Posterior vena cava (tissue), 2 donors: ENCODE measurements at regions not wholly inside any gene's neighbourhood (a gene's known extent, or its start where the extent isn't known, plus 50 kb on each side); places are given as distances from the start of the nearest gene placed in this dataset.
A peak's percentile ranks its signal among the peaks of the same experiment; 100 is the strongest.

Experiments
- DNase-seq: peaks from one replicate; pipeline ENCODE4 v3.0.0-alpha.2; 2020; ENCODE audit warnings: low spot score
- intact Hi-C, 2 donors: fragments of 100-400 bp; cut with DNase I; formaldehyde crosslinking; loops; one replicate each; pipeline versions ENCODE4 v1.14.1 to v1.14.2; 2022 to 2023
- donor health status: DM: yes; HTN: yes; CAD: no.
- donor health status: DM: yes; HTN: yes; CAD: no.

DNA sequence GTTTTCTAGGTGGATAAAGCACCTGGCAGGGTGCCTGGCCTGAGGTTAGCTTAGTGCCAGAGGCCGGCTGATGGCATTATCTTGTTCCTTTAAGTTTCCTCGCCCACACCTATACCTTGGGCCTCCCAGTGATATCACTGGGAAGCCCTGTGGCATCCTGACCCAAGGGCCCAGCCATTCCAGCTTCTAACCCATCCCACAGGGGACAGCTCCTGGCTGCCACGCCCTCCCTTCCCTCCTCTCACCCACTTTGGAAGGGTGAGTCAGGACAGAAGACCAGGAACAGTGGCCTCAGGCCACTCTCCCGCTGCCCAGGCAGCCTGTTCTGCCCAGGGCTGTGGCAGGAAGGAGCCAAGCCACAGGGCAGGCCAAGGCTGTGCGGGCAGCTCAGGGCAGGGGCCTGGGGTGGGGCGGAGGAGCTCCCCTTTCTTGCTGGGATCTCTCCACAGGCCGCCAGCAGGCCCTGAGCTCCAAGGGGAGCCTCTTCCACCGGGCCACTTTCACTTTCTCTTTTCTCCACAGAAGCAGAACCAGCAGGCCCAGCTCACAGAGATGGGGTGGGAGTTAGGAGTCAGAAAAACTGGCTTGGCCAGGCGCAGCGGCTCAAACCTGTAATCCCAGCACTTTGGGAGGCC, 75.1 kb downstream of the IRF2BPL start:
- peak; percentile 87 for DNase-seq
- intact Hi-C loops, result no loop called here

DNA sequence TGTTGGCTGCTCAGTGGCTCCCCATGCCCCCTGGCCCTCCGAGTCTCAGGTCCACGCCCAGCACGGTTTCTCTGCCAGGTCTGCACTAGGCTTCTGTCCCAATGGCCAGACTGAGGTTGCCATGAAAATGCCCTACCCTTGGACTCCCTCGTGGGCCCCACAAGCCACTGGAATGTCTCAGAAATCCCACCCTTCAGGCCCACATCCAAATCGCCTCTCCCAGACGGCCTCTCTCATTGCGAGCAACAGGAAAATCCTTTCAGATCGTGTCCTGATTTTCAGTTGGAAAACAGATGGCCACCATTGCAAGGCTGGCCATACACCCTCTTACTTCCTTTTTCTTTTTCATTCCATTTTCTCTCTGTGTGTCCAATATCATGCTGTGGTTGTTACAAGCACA, 77.3 kb downstream of the IRF2BPL start:
- intact Hi-C loops, result no loop called here
- no peak for DNase-seq

DNA sequence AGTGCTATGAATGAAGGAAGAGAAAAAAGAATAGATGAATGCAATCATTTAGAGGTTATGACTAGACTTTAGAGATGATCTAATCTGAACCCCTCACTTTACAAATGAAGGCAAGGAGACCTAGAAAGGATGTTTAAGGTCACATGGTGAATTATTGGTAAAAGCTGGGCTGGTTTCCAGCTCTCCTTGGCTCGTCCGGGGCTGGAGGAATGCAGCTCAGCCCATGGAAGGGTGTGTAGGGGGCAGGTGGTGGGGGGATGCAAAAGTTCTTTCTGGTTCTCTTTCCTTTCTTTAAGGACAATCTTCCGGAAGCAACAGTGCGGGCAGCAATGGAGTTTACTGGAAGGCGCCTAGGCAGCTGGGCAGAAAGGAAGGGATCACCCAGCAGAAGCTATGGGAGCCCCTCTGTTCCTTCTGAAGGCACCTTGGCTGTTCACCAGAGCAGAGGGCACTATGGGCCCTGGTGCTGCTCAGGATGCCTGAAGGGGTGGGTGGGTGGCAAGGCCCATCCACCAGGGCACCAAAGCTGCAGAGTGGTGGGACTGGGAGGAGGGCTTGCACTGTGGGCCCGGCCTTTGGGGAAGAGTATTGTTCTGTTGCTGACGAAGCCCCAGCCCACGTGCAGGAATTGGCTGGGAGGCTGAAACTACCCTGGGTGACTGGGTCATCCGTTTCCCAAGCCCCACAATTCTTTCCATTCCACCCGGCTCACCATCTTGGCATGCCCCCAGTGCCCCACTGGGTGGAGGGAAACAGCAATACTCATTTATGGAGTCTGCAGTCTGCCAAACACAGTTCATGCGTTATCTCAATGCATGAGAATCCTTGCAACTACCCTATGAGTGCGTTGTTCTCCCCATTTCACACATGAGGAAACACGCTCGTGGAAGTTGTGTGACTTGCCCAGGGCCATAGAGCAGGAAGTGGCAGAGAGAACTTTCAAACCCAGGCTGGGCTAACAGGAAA, 78.2 kb downstream of the IRF2BPL start:
- intact Hi-C loops, result no loop called here
- no peak for DNase-seq

DNA sequence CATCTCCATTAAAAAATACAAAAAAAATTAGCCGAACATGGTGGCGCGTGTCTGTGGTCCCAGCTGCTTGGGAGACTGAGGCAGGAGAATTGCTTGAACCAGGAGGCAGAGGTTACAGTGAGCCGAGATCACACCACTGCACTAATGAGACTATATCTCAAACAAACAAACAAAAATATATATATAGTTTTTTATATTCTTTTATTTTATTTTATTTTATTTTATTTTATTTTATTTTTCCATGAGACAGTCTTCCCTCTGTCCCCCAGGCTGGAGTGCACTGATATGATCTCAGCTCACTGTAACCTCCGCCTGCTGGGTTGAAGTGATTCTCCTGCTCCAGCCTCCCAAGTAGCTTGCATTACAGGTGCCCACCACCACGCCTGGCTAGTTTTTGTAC, 79.5 kb downstream of the IRF2BPL start:
- DNase-seq, result no peak
- intact Hi-C loops, result no loop called here

DNA sequence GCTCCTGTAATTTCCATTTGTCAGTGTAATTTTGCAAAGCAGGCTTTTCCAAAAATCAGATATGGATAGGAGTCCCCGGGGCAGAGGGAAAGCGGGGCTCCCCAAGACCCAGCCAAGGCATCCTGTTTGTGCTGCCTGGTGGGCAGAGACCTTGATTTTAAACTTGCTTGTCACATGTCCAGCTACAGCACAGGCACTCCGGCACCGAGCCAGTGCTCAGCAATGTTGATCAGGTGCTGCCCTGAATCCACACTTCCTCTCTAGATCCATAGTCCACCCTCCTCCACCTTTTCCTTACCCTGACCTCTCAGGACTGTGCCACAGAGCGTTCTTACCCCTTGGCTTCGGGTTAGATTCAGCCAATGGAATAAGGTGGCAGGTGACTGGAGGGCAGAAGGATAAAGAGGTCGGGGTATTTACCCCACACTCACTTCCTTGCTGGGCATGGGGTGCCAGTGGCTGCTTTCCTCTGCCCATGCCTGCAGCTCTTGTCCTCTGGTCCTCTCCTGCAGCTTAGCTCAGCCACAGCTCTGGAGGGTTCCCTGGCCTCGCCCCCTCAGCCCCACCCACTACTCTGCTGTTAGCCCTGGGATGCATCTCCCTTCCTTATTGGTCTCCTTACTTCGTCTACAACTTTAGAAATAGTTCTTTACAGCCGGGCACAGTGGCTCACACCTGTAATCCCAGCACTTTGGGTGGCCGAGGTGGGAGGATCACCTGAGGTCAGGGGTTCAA, 80.1 kb downstream of the IRF2BPL start:
- intact Hi-C loops, result no loop called here
- DNase-seq, result no peak

DNA sequence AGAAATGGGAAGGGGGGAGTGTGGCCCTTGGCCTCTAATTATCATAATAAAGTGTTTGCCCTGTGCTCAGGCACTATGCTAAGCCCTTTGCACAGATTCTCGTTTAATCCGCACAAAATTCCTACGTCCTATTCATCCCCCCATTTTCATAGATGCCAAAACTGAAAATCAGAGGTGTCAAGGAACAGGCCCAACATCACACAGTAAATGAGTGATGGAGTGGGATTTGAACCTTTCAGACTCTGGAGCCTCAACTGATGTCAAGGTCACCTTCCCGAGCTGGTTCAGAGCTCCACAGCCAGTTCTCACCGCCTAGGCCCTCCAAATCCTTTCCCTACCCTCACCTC, 80.7 kb downstream of the IRF2BPL start:
- no peak for DNase-seq
- intact Hi-C loops, result no loop called here

DNA sequence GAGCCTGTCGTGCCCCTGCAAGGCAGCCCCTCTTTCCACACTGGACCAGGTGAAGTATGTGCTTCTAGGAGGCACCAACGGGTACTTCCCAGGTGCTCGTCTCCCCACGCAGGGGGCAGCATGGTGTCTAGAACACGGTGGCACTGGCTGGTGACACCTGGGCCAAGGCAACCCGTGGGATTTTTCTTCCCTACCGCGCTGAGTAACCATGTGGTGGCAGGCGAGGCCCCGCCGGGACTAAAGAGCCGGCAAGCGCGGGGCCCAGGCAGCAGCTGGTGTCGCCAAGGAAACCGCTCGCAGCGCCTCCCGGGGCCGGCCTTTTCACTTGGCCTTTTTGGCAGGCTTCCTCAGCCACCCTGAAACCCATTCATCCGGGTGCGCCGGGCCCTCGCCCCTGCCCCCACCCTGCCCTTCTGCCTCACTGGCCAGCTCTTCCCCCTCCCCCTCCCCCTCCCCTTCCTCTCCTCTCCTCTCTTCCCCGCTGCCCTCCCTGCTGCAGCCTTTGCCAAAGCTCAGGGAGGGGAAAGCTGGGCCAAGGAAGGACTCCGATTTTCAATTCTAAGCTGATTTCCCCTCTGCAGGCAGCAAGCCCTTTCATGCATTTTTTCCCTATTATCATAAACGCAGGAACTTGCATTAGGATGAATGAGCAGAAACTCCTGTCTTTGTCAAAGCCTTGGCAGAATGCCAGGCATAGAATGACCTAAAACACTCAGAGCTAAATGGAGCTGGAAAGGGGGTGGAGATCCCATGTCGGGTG, 81.2 kb downstream of the IRF2BPL start:
- DNase-seq, result peak; percentile 95
- intact Hi-C loops, result no loop called here

DNA sequence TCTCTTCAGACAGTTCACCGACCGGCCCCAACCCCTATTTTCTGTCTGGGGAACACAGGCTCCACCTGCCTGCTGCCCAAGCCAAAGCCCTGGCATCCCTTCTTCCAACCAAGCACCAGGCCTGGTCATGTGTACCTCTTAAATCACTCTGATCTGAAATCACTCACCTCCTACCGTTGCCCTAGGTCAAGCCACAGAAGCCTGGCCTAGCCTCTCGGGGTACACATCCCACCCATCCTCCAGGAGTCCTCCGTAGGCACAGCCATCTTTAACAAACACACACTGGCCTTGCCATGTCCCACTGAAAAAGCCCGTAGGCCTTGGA, 81.8 kb downstream of the IRF2BPL start:
- intact Hi-C loops, result no loop called here

DNA sequence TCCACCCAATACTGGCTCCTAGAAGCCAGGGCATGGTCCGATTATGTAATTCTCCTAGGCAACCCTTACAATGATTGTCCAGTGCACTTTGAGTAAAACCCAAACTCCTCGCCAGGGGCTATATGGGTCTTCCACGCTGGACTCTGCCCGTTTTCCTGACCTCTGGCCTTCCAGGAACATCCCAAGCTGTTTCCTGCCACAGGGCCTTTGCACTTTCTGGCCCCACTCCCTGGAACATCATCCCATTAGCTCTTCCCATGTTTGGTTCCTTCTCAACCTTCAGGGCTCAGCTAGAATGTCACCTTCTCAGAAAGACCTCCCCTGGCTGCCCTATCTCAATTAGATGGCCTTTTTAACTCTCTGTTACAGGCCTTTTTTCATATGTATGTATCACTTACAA, 85.4 kb downstream of the IRF2BPL start:
- intact Hi-C loops, result no loop called here
- DNase-seq, result no peak

More for the DNA sequence above, 81.8 kb downstream of the IRF2BPL start:
- DNase-seq, result no peak

DNA sequence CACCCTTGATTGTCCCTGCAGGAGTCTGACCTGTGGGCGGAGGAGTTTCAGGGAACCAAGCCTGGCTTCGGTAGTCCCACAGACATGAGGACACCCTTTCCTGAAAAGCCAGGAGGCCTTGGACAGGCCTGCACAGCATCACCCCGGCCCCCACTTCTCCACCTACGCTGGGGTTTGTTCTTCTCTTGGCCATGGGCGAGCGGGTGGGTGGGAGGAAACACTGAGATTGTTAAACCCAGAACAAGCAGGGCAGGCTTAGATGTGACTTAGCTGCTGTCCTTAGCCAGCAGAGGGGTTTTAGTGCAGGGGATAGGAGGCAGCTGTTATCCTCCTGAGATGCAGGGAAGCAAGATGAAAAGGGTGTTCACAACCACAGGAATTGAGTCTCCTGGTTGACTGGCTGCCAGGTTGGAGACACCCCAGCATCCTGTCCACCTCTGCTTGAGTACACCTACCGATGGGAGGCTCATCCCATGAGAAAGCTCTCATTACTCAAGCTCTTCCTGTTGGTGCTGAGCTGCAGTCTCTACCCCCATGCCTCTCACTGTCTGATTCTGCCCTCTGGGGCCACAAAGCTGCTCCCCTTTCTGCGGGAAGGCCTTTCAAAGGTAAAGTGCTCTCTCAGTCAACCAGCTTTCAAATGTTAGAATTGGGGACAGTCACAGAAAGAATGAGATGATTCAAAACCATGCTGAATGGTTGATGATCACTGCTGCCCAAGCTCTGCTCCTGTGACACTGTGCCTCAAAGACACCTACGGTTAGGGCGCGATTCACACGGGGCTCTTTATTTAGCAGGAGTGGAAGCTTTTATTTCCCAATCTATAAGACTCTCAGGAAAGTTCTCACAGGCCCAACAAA, 86.3 kb downstream of the IRF2BPL start:
- DNase-seq, result no peak
- intact Hi-C loops, result no loop called here

DNA sequence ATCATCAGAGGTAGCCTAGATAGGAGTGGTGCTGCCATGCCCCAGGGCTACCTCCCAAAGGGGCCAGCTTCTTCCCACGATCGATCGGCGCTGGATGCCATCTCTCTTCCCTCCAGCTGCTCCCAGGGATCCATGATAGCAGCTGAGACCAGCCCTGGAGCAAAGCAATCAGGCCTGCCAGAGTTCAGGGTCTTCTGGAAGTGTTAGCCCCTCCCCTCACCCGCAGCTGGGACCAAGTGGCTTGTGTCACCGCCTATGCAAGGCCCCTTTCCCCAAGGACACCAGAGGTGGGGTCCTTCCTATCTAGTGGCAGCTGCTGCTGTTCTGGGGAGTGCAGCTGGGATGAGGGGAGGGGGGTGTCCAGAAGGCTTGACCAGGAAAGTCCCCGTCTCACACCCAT, 87.0 kb downstream of the IRF2BPL start:
- intact Hi-C loops, result no loop called here

DNA sequence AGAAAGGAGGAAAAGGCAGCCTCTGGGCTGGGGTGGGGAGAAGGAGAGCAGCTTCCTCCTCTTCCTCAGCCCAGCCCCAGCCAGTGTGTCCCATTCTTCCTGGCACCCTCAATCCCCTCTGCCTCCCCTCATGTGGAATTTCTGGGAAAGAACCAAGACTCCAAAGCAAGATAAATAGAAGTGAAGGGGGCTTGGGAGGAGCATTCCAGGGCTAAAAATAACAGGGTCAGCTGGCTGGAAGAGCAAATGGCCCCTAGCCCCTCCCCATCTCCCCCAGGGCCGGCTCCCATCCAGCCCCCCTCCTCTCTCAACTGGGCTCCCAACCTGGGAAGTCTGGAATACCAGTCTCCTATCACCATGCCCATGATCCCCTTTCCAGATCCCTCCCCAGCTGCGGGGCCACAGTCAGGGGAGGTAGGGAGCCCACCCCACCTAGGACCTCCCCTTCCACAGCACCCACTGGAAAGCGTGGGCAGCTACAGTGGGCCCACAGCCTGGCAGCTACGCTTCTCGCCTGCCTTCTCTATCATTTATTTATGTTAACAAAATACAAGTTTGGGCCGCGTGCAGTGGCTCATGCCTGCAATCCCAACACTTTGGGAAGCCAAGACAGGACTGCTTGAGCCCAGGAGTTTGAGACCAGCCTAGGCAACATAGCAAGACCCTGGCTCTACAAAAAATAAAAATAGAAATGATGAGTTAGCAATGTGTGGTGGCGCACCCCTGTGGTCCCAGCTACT, 88.3 kb downstream of the IRF2BPL start:
- intact Hi-C loops, result no loop called here
- no peak for DNase-seq

More for the DNA sequence above, 87.0 kb downstream of the IRF2BPL start:
- DNase-seq, result no peak

DNA sequence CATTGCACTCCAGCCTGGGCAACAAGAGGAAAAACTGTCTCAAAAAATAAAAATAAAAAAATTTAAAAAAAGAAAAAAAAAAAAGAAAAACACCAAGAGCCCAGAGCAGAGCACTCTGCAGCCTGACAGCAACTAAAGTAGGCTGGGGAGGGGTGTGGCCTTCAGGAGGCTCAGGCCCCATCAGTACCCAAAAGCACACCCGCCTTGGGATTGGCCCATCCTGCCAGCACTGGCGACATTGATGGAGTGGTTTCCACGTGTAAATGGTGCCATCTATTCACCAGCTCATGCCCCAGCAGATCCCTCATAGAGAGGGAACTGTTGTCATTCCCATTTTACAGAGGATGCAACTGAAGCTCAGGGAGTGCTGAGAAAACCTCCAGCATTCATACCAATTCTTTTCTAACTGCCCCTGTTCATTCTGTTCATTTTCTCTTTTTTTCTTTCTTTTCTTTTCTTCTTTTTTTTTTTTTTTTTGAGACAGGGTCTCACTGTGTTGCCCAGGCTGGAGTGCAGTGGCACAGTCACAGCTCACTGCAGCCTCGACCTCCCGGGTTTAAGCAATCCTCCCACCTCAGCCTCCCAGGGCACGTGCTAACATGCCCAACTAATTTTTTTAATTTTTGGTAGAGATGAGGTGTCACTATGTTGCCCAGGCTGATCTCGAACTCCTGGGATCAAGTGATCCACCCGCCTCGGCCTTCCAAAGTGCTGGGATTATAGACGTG, 89.3 kb downstream of the IRF2BPL start:
- intact Hi-C loops, result no loop called here
- no peak for DNase-seq

DNA sequence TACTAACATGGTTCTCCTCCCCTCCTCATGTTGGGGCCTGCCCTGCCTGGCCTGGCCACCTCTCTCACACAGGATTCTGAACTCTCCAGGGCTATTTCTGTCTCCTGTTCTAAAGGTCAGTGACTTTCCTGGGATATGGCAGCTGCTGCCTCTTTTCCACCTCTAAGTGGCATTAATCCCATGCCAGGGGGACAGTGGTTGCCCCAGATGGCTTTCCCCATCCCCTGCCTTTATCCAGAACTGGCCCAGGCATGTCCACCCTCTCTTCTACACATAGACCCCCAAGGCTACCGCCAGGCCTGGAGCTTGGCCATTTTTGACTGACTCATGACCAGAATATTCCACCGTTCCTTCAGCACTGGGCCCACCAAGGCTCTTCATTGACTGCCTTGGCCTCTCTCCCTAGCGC, 90.4 kb downstream of the IRF2BPL start:
- intact Hi-C loops, result no loop called here
- no peak for DNase-seq

DNA sequence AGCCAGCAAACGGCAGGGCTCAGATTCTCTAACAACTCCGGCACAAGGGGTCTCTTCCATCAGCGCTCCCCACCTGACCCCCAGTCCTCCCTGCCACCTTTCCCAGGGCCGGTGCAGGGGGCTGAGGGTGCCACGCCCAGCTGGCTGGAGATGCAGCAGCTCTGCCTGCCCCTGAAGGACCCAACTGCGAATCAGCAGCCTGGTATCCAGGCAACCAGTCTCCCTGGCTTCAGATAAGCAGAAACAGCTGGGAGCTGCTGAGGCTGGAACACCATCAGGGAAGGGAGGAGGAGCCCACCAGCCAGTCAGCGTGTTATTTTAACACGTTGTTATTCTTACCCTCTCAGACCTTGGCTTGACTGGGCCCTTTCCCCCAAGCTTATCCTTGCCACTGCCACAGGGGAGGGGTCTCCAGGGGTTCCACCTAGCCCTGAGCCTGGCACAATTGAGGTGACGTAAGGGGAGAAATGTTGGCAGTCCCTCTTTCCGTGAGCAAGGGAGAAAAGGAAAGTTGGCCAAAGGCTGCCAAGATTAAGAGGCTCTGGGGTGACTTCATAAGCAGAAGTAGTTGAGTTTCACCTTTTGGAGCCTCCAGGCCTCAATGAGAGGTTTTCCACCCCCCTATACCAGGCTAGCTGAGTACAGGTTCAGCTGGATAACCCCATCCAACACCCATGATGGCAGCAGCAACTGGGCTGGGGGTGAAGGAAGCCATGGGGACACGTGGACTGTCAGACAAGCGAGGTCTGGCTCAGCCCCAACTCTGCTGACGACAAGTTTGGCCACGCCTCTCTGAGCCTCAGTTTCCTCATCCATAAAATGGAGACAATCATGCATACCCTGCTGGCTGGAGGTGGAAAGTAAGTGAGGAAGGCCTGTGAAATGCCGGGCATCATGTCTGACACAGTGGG, 91.1 kb downstream of the IRF2BPL start:
- peak; percentile 83 for DNase-seq
- intact Hi-C loops, result no loop called here

DNA sequence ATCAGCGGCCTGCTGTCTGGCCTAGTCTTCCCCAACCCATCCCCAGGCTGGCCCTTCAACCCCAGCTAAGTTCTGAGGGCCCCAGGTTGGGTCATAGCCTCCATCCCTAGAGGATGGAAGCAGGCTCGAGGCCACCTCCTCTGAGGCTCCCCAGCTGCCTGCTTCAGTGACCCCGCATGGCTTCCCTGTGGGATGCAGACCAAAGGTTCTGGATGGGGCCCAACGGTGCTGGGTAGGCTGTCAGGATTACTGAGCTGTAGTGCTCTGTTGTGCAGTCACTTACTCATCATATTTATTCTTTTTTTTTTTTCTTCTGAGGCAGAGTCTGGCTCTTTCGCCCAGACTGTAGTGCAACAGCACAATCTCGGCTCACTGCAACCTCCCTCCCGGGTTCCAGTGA, 92.0 kb downstream of the IRF2BPL start:
- no peak for DNase-seq
- intact Hi-C loops, result no loop called here
